Activated T-cell treated with anti-CD3 and anti-CD28 coated beads, Interleukin-2, amount 50 U/mL, for 4 hours (primary cell): ENCODE measurements at regions not wholly inside any gene's neighbourhood (a gene's known extent, or its start where the extent isn't known, plus 50 kb on each side); places are given as distances from the start of the nearest gene placed in this dataset.

Experiments
- ATAC-seq, 2 donors: fragments of 200-7000 bp; cut with Tn5 transposase; one replicate each; pipeline ENCODE4 v1.10.0; 2021
- DNase-seq: peaks from one replicate; pipeline ENCODE4 v3.0.0-alpha.2; 2020
- H3K27me3 Mint-ChIP-seq: one replicate; pipeline ENCODE4 v1.8.0; 2021; ENCODE audit warnings: low read depth, mixed read lengths
- H3K36me3 Mint-ChIP-seq: one replicate; pipeline ENCODE4 v1.8.0; 2022; ENCODE audit warnings: mixed read lengths; ENCODE audit not compliant: insufficient read depth
- H3K4me1 Mint-ChIP-seq: one replicate; pipeline ENCODE4 v1.8.0; 2021; ENCODE audit warnings: low read depth, mixed read lengths
- H3K4me3 Mint-ChIP-seq: one replicate; pipeline ENCODE4 v1.8.0; 2021; ENCODE audit warnings: mild to moderate bottlenecking, moderate library complexity, mixed read lengths
- H3K9me3 Mint-ChIP-seq: one replicate; pipeline ENCODE4 v1.8.0; 2021; ENCODE audit warnings: mixed read lengths

DNA sequence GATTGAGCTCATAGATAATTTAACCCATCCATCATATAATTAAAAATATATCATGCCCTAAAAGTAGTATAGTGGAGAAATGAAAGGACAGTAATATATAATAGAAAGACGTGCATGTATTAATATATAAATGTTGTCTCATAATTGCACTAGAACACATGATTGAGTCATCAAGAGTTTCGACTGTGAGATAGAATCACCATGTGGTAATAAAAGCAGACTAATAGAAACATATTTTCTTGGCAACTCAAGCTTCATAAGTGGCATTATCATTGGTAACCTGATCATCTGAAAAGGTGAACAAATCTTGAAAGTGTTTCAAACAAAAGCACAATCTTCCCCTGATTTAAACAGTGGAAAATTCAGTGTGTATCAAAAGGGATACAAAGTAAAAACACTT, 188.8 kb downstream of the CYRIA start:
- ATAC-seq = no peak
- H3K36me3 Mint-ChIP-seq = no peaks in the 10 kb centered on the region
- H3K4me1 Mint-ChIP-seq = no peaks in the 10 kb centered on the region
- DNase-seq = no peak
- no peaks in the 10 kb centered on the region for H3K9me3 Mint-ChIP-seq
- no peak overlapping the region for H3K4me3 Mint-ChIP-seq
- peaks cover 2% of the 10 kb centered on the region for H3K27me3 Mint-ChIP-seq

DNA sequence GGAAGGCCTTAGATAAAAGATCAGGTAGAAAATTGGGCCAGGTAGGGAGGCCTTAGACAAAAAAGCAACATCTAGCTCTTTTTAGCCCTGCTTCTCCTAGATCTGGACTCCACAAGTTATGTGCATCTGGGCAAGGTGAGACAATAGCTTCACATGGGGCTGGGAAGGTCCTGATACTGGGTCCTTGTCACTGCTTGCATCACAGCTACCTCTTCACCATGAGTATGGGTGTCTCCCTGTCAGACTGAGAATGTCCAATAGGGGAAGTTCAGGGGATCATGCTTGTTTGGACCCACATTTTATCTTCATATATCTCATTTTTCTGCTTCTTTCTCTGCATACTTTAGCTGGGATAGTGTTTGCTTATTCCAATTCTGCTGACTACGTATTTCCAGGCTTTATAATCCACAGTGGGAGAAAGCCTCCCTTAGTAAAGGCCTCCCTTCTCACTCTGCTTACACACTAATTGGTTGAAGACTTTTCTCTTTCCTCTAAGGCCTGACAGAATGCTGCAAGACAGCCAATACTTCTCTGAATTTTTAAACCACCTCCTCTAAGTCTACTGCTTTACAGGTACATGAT, 189.6 kb downstream of the CYRIA start:
- no peaks in the 10 kb centered on the region for H3K36me3 Mint-ChIP-seq
- ATAC-seq (no peak), DNase-seq (no peak)

DNA sequence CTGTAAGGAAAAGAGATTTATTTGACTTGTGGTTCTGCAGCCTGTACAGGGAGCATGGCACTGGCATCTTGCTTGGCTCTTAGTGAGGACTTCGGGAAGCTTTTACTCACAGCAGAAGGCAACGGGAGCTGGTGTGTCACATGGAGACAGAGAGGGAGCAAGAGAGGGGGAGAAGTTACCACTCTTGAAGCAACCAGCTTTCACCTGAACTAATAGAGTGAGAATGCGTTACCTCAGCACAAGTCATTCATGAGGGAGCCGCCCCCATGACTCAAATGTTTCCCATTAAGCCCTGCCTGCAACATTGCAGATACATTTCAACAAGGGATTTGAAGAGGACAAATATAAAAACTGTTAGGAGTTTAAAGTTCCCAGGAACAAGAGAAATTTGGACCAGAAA, 190.0 kb downstream of the CYRIA start:
- Mint-ChIP-seq H3K9me3 (no peaks in the 10 kb centered on the region), H3K4me3 (no peak overlapping the region), H3K4me1 (no peaks in the 10 kb centered on the region), H3K27me3 (no peaks in the 10 kb centered on the region), H3K36me3 (no peaks in the 10 kb centered on the region)
- DNase-seq (no peak), ATAC-seq (no peak)

More for the DNA sequence above, 189.6 kb downstream of the CYRIA start:
- Mint-ChIP-seq H3K4me3 (no peak overlapping the region), H3K4me1 (no peaks in the 10 kb centered on the region), H3K27me3 (peaks cover 2% of the 10 kb centered on the region), H3K9me3 (no peaks in the 10 kb centered on the region)

DNA sequence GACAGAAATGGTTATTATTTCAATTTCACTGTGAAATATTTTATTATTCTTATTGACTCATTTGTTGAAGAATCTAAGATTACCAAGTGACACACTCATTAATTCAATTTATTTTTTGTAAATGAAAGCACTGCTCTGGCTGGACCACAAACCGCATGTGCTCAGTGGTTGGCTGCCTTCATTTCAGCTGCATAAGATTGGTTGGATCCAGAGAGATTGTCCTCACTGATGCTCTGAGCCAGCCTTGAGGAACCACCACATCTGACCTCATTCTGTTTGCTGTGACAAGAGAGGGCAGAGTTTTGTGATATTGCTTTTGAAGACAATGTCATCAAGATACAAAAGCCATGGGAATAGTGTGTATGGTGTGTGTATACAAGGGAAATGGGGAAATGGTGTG, 192.1 kb downstream of the CYRIA start:
- Mint-ChIP-seq H3K9me3 (no peaks in the 10 kb centered on the region), H3K4me1 (no peaks in the 10 kb centered on the region), H3K4me3 (no peak overlapping the region), H3K36me3 (no peaks in the 10 kb centered on the region), H3K27me3 (no peaks in the 10 kb centered on the region)
- no peak for DNase-seq
- ATAC-seq = no peak

DNA sequence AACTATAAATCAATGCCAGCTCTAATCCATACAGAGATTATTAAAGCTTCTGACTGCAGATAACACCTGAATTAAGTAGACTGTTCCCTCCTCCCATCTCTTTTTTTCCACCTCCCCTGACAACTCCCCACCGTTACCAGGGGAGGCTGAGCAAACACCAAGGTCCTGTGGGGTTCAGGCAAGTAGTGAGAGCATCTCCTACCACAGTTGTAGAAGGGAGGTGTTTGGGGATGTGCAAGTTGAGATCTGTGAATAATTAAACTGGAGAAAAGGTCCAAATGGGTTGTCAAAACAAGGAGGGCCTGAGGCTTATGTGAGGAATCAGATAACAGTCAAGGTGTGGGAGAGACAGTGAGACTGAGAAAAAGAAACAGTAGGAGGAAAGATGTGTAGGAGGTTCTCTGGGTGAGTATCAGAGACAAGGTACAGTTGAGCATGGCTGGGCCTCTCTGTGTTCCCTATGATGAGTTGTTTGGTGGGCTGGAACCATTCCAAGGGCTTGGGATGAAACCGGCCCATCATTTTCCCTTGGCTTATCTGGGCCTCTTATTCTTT, 194.6 kb downstream of the CYRIA start:
- Mint-ChIP-seq H3K27me3 (no peaks in the 10 kb centered on the region), H3K4me1 (no peaks in the 10 kb centered on the region), H3K4me3 (no peak overlapping the region), H3K36me3 (no peaks in the 10 kb centered on the region), H3K9me3 (no peaks in the 10 kb centered on the region)
- ATAC-seq (no peak), DNase-seq (no peak)

DNA sequence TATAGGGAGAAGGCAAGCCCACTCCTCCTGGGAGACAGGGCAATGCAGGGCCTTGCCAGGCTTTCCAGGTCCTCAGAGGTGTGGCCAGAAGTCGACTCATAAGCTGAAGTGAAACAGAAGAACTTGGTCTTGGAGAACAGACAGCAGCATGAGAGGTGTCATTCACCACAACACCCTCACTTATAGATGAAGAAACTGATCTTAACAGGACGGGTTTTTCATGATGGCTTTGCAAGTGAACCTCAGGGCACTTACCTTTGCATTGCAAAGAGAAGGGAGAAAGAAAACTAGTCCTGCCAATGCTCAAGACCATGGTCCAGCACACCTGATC, 198.8 kb downstream of the CYRIA start:
- Mint-ChIP-seq H3K4me3 (no peak overlapping the region), H3K27me3 (no peaks in the 10 kb centered on the region), H3K36me3 (no peaks in the 10 kb centered on the region), H3K4me1 (no peaks in the 10 kb centered on the region), H3K9me3 (no peaks in the 10 kb centered on the region)
- ATAC-seq = no peak
- DNase-seq = no peak

DNA sequence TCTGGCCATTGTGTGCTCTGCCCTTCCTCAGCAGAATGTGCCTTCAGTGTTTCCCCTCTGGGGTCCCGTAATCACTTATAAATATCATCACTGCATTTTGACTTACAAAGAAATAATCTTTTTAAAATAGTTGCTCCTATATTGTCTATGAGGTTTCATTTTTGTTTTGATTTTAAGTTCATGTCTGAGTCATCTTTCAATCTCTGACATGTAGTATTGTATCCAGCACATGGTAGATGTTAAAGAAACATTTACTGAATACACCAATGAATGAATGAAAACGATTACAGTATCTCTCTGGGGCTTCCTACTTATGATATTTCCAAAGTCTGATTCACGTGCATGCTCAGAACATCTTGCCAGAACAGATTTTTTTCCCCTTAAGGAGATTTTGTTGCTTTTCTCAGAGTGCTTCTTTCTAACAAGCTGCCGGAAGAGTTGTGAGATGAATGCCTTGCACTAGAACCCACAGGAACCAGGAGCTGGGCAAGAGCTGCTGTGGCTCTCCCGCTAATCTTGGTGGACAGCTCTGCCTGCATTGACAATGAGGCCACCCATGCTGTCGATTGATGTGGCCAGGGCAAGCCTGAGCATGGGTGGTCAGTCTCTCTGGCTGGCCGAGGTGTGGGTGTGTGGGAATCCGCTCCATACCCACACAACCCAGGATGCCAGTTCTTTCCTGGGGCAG, 199.4 kb downstream of the CYRIA start:
- H3K4me1 Mint-ChIP-seq = no peaks in the 10 kb centered on the region
- ATAC-seq (no peak), DNase-seq (no peak)
- no peaks in the 10 kb centered on the region for H3K9me3 Mint-ChIP-seq
- H3K4me3 Mint-ChIP-seq = no peak overlapping the region
- H3K36me3 Mint-ChIP-seq = no peaks in the 10 kb centered on the region
- no peaks in the 10 kb centered on the region for H3K27me3 Mint-ChIP-seq

DNA sequence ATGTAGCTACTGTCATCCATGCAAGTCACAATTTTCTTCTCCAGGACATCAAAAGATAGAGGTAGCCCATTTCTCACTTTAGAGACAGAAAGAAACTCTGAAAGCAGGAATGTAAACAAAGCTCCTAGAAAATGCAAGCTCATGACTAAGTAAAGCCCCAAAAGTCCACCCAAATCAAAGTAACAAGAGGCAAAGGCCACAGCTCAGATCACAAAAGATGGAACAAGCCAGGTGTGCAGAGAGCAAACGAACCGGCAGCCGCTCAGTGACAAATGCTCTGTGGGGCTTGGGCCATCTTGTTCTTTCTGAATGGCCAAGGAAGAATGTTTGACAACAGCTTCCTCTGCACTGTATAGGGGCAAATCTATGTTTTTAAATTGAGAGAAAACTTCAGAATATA, 201.0 kb downstream of the CYRIA start:
- H3K36me3 Mint-ChIP-seq = no peaks in the 10 kb centered on the region
- H3K4me3 Mint-ChIP-seq = no peak overlapping the region
- no peaks in the 10 kb centered on the region for H3K4me1 Mint-ChIP-seq
- ATAC-seq (no peak), DNase-seq (no peak)
- no peaks in the 10 kb centered on the region for H3K27me3 Mint-ChIP-seq
- H3K9me3 Mint-ChIP-seq = no peaks in the 10 kb centered on the region

DNA sequence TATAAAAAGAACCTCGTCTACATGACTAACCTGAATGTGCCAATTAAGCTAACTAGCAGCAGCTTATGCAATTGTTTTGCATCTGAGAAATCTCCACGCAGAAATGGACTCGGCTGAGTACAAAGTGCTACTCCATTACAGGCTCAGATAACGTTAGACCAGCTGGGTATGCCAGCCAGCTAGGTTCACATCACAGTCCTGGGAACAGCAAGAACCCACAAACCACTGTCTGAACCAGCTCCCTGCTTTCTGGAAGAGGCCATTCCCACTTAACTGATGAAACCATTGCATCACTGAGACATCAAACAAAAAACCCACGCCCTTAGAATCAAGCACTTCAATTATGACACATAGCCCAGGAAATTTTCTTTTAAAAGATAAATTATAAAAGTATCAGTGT, 202.7 kb downstream of the CYRIA start:
- Mint-ChIP-seq H3K4me3 (no peak overlapping the region), H3K36me3 (no peaks in the 10 kb centered on the region), H3K27me3 (no peaks in the 10 kb centered on the region), H3K4me1 (no peaks in the 10 kb centered on the region), H3K9me3 (no peaks in the 10 kb centered on the region)
- ATAC-seq = no peak
- no peak for DNase-seq

DNA sequence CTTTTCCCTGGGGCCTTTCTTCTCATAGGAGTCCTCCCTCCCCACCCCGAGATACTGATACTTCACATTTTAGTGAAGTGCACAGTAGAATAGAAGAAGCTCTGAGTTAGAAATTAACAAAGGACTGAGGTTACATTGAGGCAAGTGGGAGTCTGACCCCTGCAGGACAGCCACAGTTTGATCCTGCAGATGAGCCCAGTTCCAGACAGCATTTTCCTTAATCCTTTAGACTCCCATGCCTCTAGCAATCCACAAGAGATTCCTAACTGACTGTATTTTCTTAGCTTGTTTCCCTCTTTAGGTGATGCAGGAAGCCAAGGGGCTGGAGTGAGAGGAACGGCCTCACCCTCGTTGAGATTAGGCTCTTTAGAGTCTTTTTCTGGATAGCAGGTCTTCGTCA, 204.0 kb downstream of the CYRIA start:
- Mint-ChIP-seq H3K4me3 (no peak overlapping the region), H3K36me3 (no peaks in the 10 kb centered on the region), H3K9me3 (no peaks in the 10 kb centered on the region), H3K27me3 (no peaks in the 10 kb centered on the region), H3K4me1 (no peaks in the 10 kb centered on the region)
- DNase-seq = no peak
- ATAC-seq = no peak

DNA sequence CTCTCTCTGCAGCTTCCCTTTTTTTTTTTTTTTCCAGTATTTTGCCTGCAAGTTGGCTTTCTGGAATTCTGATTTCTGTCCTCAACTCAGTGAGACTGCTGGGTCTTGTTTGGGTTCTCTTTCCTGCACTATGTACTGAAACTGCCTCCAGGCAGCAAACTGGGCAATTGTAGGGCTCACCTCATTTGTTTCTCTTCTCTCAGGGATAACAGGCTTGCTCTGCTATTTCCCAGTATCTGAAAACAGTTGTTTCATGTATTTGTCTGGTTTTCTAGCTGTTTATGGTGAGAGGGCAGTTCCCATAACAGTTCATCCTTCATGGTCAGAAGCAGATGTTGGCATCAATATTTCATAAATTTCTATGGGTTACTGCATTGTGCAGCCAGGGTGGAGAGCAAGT, 206.0 kb downstream of the CYRIA start:
- no peak for ATAC-seq
- H3K9me3 Mint-ChIP-seq = no peaks in the 10 kb centered on the region

DNA sequence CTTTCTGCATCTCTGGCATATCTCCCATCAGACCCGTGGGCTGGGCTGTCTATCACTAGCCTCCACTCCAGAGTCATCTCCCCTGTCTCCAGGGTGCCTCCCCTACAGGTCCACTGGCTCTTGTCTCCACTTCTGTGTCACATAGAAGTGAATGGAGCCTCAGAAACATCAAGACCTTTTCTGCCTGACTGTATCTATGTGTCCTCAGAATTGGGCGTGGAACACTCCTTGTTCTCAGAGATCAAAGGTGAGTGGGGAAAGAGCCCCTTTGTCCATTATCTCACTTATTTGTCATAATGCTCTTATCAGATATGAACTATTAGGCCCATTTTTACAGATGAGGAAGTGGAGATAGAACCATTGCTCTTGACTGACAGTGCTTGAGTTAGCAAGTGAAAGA, 211.0 kb downstream of the CYRIA start:
- no peaks in the 10 kb centered on the region for H3K36me3 Mint-ChIP-seq
- no peaks in the 10 kb centered on the region for H3K9me3 Mint-ChIP-seq
- DNase-seq (no peak), ATAC-seq (no peak)
- no peaks in the 10 kb centered on the region for H3K4me1 Mint-ChIP-seq
- H3K4me3 Mint-ChIP-seq = no peak overlapping the region
- peaks cover 2% of the 10 kb centered on the region for H3K27me3 Mint-ChIP-seq

More for the DNA sequence above, 206.0 kb downstream of the CYRIA start:
- Mint-ChIP-seq H3K4me3 (no peak overlapping the region), H3K4me1 (no peaks in the 10 kb centered on the region), H3K36me3 (no peaks in the 10 kb centered on the region), H3K27me3 (no peaks in the 10 kb centered on the region)
- no peak for DNase-seq

DNA sequence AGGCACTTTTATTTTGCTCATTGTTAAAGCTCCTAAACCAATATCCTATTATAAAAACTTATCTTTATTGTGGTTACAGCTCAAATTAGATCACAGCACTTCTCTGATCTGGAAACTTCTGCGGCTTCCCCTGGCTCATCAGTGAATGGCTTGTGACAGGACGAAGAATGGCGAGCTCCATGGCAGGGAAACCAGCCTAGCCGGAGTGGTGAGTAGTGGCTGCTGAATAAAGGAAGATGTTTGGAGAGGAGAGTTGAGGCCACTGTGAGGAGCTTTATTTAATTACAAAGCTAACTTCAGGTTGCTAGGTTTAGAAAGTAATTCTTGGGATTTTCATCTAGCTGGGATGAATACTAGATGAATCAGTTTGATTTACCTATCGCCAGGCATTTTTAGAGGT, 213.5 kb downstream of the CYRIA start:
- ATAC-seq (no peak), DNase-seq (no peak)
- Mint-ChIP-seq H3K27me3 (peaks cover 2% of the 10 kb centered on the region), H3K4me1 (no peaks in the 10 kb centered on the region), H3K9me3 (no peaks in the 10 kb centered on the region), H3K4me3 (no peak overlapping the region), H3K36me3 (no peaks in the 10 kb centered on the region)

DNA sequence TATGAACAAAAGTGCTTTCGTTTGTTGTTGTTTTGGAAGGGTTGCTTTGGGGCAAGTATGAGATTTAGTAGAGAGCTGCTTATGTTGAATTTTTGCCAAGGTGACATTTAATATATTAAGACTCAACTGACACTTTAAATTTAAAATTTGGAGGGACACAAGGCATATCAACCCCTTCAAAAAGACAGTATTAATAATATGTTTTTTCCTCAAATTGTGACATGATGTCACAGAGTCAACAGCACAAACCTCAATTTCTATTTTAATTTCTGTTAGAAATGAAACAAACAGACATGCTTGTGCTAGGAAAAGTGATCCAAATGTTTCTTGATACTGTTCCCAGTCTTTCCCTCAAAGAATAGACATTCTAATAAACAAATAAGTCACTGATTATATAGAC, 218.9 kb downstream of the CYRIA start:
- Mint-ChIP-seq H3K9me3 (no peaks in the 10 kb centered on the region), H3K36me3 (no peaks in the 10 kb centered on the region), H3K4me1 (no peaks in the 10 kb centered on the region), H3K27me3 (peaks cover 3% of the 10 kb centered on the region), H3K4me3 (no peak overlapping the region)
- DNase-seq (no peak), ATAC-seq (no peak)

DNA sequence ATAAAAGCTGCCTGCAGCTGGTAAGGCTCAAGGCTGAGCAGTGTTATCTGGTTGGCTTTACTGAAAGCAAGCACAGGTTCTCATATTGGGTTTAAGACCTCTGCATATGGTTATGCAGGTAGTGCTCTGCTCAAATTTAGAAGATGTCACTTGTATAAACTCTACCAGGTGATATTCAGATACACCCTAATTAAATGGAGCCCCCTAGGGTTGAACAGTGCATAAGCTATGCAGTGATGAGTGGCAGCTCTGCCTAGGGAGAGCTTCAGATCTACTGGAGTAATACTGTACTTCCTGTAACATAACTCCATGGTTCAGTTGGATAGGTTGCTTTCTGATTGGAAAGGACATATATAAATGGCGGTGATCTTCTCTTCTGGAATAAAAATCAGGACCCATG, 222.7 kb downstream of the CYRIA start:
- H3K27me3 Mint-ChIP-seq = peaks cover 7% of the 10 kb centered on the region
- H3K4me1 Mint-ChIP-seq = no peaks in the 10 kb centered on the region
- DNase-seq (no peak), ATAC-seq (no peak)
- no peaks in the 10 kb centered on the region for H3K36me3 Mint-ChIP-seq
- no peak overlapping the region for H3K4me3 Mint-ChIP-seq
- H3K9me3 Mint-ChIP-seq = peaks cover 6% of the 10 kb centered on the region
